DND-41 (cell line): ENCODE measurements at regions not wholly inside any gene's neighbourhood (a gene's known extent, or its start where the extent isn't known, plus 50 kb on each side); places are given as distances from the start of the nearest gene placed in this dataset.

Source experiments
- CTCF ChIP-seq: IDR thresholded peaks from 2 replicates; pipeline ENCODE4 v1.5.1; 2012; ENCODE audit warnings: borderline replicate concordance, low read length, moderate library complexity, mild to moderate bottlenecking; ENCODE audit not compliant: poor library complexity, severe bottlenecking; ENCODE audit errors: extremely low read depth
- EZH2 ChIP-seq: IDR thresholded peaks from 3 replicates; pipeline ENCODE4 v1.6.1; 2012; ENCODE audit warnings: borderline replicate concordance, low read depth, mild to moderate bottlenecking, moderate library complexity, low read length, inconsistent platforms; ENCODE audit not compliant: severe bottlenecking

- TF ChIP-seq CTCF (no peak), EZH2 (no peak)
These were observed 1410.6 kb downstream of the RPA4 start for GRCh38 chrX:98294310-98294709.
